ENCODE measurements at regions not wholly inside any gene's neighbourhood (a gene's known extent, or its start where the extent isn't known, plus 50 kb on each side); places are given as distances from the start of the nearest gene placed in this dataset.

DNA sequence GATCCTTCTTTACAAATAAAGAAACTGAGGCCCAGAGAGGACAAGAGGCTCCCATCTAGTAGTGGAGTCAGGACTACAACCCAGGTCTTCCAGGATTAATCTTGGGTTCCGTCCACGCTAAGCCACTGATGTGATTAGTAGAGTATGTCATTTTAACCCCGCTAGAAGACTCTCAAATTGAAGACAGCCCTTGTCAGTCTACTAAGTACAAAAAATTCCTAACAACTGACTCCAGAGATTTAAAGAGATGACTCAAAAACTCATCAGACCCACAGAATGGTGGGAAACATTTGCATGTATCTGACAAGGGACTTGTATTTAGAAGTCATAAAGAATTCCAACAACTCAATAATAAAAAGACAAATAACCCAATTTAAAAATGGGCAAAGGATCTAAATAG, 145.3 kb downstream of the CNTN3 start:
- no peak for TF ChIP-seq CTCF (IDR thresholded peaks at IDR 0.05)
- no peak for TF ChIP-seq POLR2A (IDR thresholded peaks at IDR 0.05)

All from Peyer's patch (tissue), 4 donors.